H9 (cell line): ENCODE measurements at regions not wholly inside any gene's neighbourhood (a gene's known extent, or its start where the extent isn't known, plus 50 kb on each side); places are given as distances from the start of the nearest gene placed in this dataset.

Source experiments
- DNase-seq: peaks from one replicate; pipeline ENCODE4 v3.0.0-alpha.2; 2017
- H2AFZ ChIP-seq: one replicate; pipeline ENCODE4 v1.6.1; 2013; ENCODE audit warnings: mild to moderate bottlenecking, low read length, control low read depth, moderate library complexity
- H2AK5ac ChIP-seq: 2 replicates; pipeline ENCODE4 v1.6.1; 2013; ENCODE audit warnings: low read length, control low read depth, mixed read lengths; ENCODE audit not compliant: insufficient read length
- H2BK120ac ChIP-seq: one replicate; pipeline ENCODE4 v1.6.1; 2013; ENCODE audit warnings: low read depth, mild to moderate bottlenecking, low read length, control low read depth, inconsistent platforms; ENCODE audit not compliant: poor library complexity, severe bottlenecking
- H2BK12ac ChIP-seq: 2 replicates; pipeline ENCODE4 v1.6.1; 2013; ENCODE audit warnings: low read length, control low read depth, mixed read lengths, low read depth; ENCODE audit not compliant: insufficient read length
- H2BK15ac ChIP-seq: 2 replicates; pipeline ENCODE4 v1.6.1; 2013; ENCODE audit warnings: low read depth, low read length, control low read depth
- H2BK20ac ChIP-seq: one replicate; pipeline ENCODE4 v1.6.1; 2013; ENCODE audit warnings: low read depth, mild to moderate bottlenecking, low read length, control low read depth, inconsistent platforms; ENCODE audit not compliant: poor library complexity, severe bottlenecking
- H2BK5ac ChIP-seq: 2 replicates; pipeline ENCODE4 v1.6.1; 2013; ENCODE audit warnings: low read length, control low read depth, mixed read lengths; ENCODE audit not compliant: insufficient read length
- H3K14ac ChIP-seq: 2 replicates; pipeline ENCODE4 v1.6.1; 2013; ENCODE audit warnings: low read length, control low read depth; ENCODE audit not compliant: insufficient read depth
- H3K18ac ChIP-seq: 2 replicates; pipeline ENCODE4 v1.6.1; 2013; ENCODE audit warnings: low read depth, mild to moderate bottlenecking, mixed read lengths, low read length, control low read depth; ENCODE audit not compliant: insufficient read length
- H3K23ac ChIP-seq: 2 replicates; pipeline ENCODE4 v1.6.1; 2013; ENCODE audit warnings: low read length, control low read depth, mixed read lengths, low read depth; ENCODE audit not compliant: insufficient read length
- H3K23me2 ChIP-seq: 2 replicates; pipeline ENCODE4 v1.6.1; 2013; ENCODE audit warnings: low read depth, mild to moderate bottlenecking, mixed read lengths, low read length, control low read depth; ENCODE audit not compliant: insufficient read length, poor library complexity, severe bottlenecking
- H3K27ac ChIP-seq: 2 replicates; pipeline ENCODE4 v1.5.1; 2013; ENCODE audit warnings: low read length, control low read depth, mixed read lengths, low read depth; ENCODE audit not compliant: insufficient read length
- H3K27me3 ChIP-seq: 2 replicates; pipeline ENCODE4 v1.6.1; 2013; ENCODE audit warnings: low read length, control low read depth, inconsistent platforms; ENCODE audit not compliant: insufficient read depth
- H3K4ac ChIP-seq: 2 replicates; pipeline ENCODE4 v1.6.1; 2013; ENCODE audit warnings: low read depth, mild to moderate bottlenecking, control low read depth, inconsistent platforms, low read length, moderate library complexity
- H3K4me1 ChIP-seq: 2 replicates; pipeline ENCODE4 v1.6.1; 2013; ENCODE audit warnings: low read length, control low read depth, inconsistent platforms; ENCODE audit not compliant: insufficient read depth
- H3K4me2 ChIP-seq: 2 replicates; pipeline ENCODE4 v1.6.1; 2013; ENCODE audit warnings: low read length, control low read depth, mixed read lengths; ENCODE audit not compliant: insufficient read length, insufficient read depth
- H3K56ac ChIP-seq: 2 replicates; pipeline ENCODE4 v1.6.1; 2013; ENCODE audit warnings: low read depth, mild to moderate bottlenecking, mixed read lengths, low read length, control low read depth; ENCODE audit not compliant: insufficient read length
- H3K79me1 ChIP-seq: 2 replicates; pipeline ENCODE4 v1.6.1; 2013; ENCODE audit warnings: low read depth, mild to moderate bottlenecking, moderate library complexity, low read length, control low read depth, inconsistent platforms; ENCODE audit not compliant: insufficient read depth, poor library complexity, severe bottlenecking
- H3K79me2 ChIP-seq: 2 replicates; pipeline ENCODE4 v1.6.1; 2013; ENCODE audit warnings: low read length, control low read depth, inconsistent platforms; ENCODE audit not compliant: insufficient read depth
- H3K9ac ChIP-seq: 2 replicates; pipeline ENCODE4 v1.6.1; 2013; ENCODE audit warnings: low read length, control low read depth, mixed read lengths; ENCODE audit not compliant: insufficient read length; ENCODE audit errors: extremely low read depth
- H3K9me3 ChIP-seq: one replicate; pipeline ENCODE4 v1.6.1; 2013; ENCODE audit warnings: low read depth, low read length, inconsistent platforms; ENCODE audit not compliant: control insufficient read depth
- H3T11ph ChIP-seq: one replicate; pipeline ENCODE4 v1.6.1; 2013; ENCODE audit warnings: mild to moderate bottlenecking, low read length, control low read depth, inconsistent platforms
- H4K20me1 ChIP-seq: one replicate; pipeline ENCODE4 v1.6.1; 2013; ENCODE audit not compliant: control insufficient read depth, insufficient read length, insufficient read depth
- H4K5ac ChIP-seq: 2 replicates; pipeline ENCODE4 v1.6.1; 2013; ENCODE audit warnings: low read depth, mild to moderate bottlenecking, mixed read lengths, low read length, control low read depth; ENCODE audit not compliant: insufficient read length
- H4K8ac ChIP-seq: replicated peaks from 2 replicates; pipeline ENCODE4 v1.6.1; 2013; ENCODE audit warnings: low read length, control low read depth, mixed read lengths, low read depth; ENCODE audit not compliant: insufficient read length
- H4K91ac ChIP-seq: 2 replicates; pipeline ENCODE4 v1.6.1; 2013; ENCODE audit warnings: low read depth, mild to moderate bottlenecking, moderate library complexity, mixed read lengths, low read length, control low read depth; ENCODE audit not compliant: insufficient read length
- H3K27ac Mint-ChIP-seq, 3 experiments: 2 replicates in 2 of 3; 3 replicates in 1 of 3; pipeline ENCODE4 v1.8.0; 2020 to 2021; ENCODE audit warnings: mixed read lengths in 3 of 3, mild to moderate bottlenecking in 1 of 3, moderate library complexity in 1 of 3
- H3K27me3 Mint-ChIP-seq: 2 replicates; pipeline ENCODE4 v1.8.0; 2021; ENCODE audit warnings: low read depth, mild to moderate bottlenecking, moderate library complexity, mixed read lengths
- H3K36me3 Mint-ChIP-seq, 3 experiments: 2 replicates in 2 of 3; 3 replicates in 1 of 3; pipeline ENCODE4 v1.8.0; 2020 to 2021; ENCODE audit warnings: low read depth in 3 of 3, mixed read lengths in 3 of 3; ENCODE audit not compliant: insufficient read depth in 1 of 3
- H3K4me1 Mint-ChIP-seq, 2 experiments: 2 replicates each; pipeline ENCODE4 v1.8.0; 2020; ENCODE audit warnings: mixed read lengths in 2 of 2
- H3K4me3 Mint-ChIP-seq, 2 experiments: 2 replicates in 1 of 2; 3 replicates in 1 of 2; pipeline ENCODE4 v1.8.0; 2020 to 2021; ENCODE audit warnings: mild to moderate bottlenecking in 2 of 2, mixed read lengths in 2 of 2, moderate library complexity in 1 of 2
- H3K9me3 Mint-ChIP-seq, 2 experiments: 2 replicates in 1 of 2; 3 replicates in 1 of 2; pipeline ENCODE4 v1.8.0; 2020; ENCODE audit warnings: mild to moderate bottlenecking in 2 of 2, mixed read lengths in 2 of 2, moderate library complexity in 1 of 2
- CTCF ChIP-seq: fragments of 200-600 bp; sonication (generic); conservative IDR thresholded peaks from 3 replicates; pipeline ENCODE4 v1.8.0; 2021; ENCODE audit warnings: antibody characterized with exemption, mild to moderate bottlenecking

DNA sequence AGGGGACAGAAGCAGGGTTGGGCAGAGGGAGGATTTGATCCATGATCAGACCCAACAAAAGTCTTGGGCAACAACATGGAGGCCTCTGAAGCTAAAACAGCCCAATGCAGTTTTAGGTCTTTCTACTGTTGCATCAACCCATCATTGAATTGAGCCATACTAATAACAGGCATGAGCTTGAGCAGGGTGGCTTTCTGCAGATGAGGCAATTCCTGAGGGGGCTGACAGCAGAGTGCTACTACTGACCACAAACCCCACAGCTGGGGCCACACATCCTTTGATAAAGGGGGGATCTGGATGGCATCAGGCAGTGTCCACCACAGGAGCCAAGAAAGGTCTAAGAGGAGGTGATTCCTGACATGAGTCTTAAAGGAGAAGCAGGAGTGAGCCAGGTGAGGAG lies 517.0 kb upstream of the PPP2R3A start:
- H3K36me3 Mint-ChIP-seq: no peaks in the 10 kb centered on the region
- no peak overlapping the region for H3K9ac ChIP-seq
- H3K9me3 ChIP-seq: no peaks in the 10 kb centered on the region

More for the DNA sequence above, 517.0 kb upstream of the PPP2R3A start:
- Histone ChIP-seq H2BK5ac (no peak overlapping the region), H3K79me1 (no peaks in the 10 kb centered on the region), H3K23ac (no peak overlapping the region), H3K79me2 (no peaks in the 10 kb centered on the region), H4K8ac (no peak overlapping the region), H3T11ph (no peak overlapping the region), H2BK12ac (no peak overlapping the region), H4K20me1 (no peaks in the 10 kb centered on the region), H3K4me2 (no peak overlapping the region), H3K27ac (no peak overlapping the region), H2AK5ac (no peak overlapping the region), H2AFZ (no peak overlapping the region), H2BK120ac (no peak overlapping the region), H3K18ac (no peak overlapping the region), H3K27me3 (no peaks in the 10 kb centered on the region), H2BK20ac (no peak overlapping the region), H3K23me2 (no peaks in the 10 kb centered on the region), H4K5ac (no peak overlapping the region), H3K14ac (no peak overlapping the region), H3K4me1 (peaks cover 4% of the 10 kb centered on the region; the same call in 1 of the 2 replicates), H2BK15ac (no peak overlapping the region), H4K91ac (no peak overlapping the region), H3K4ac (no peak overlapping the region), H3K56ac (no peak overlapping the region)
- no peak overlapping the region for H3K27ac Mint-ChIP-seq
- H3K9me3 Mint-ChIP-seq: no peaks in the 10 kb centered on the region
- no peak for TF ChIP-seq CTCF
- peaks cover 11% of the 10 kb centered on the region for H3K27me3 Mint-ChIP-seq
- no peak for DNase-seq
- H3K4me3 Mint-ChIP-seq: no peak overlapping the region
- H3K4me1 Mint-ChIP-seq: peaks cover 9 to 11% of the 10 kb centered on the region in 2 experiments
